DOHH2 (cell line): ENCODE measurements at regions not wholly inside any gene's neighbourhood (a gene's known extent, or its start where the extent isn't known, plus 50 kb on each side); places are given as distances from the start of the nearest gene placed in this dataset.

Experiments used
- CTCF ChIP-seq: fragments of 200-600 bp; sonication (generic); IDR thresholded peaks from one replicate; pipeline ENCODE4 v1.5.1; 2014; ENCODE audit warnings: antibody characterized with exemption, mild to moderate bottlenecking, low read depth, low read length; ENCODE audit not compliant: poor library complexity, severe bottlenecking
- EZH2phosphoT487 ChIP-seq: fragments of 200-600 bp; sonication (generic); IDR thresholded peaks from 2 replicates; pipeline ENCODE4 v1.6.1; 2017; ENCODE audit warnings: borderline replicate concordance, mild to moderate bottlenecking, antibody characterized with exemption, low read length, moderate library complexity, mixed read lengths

GRCh38 chr9:135029871-135030565, 57.5 kb upstream of the OLFM1 start:
- TF ChIP-seq CTCF, result no peak
- no peak for TF ChIP-seq EZH2phosphoT487
